ENCODE measurements at regions not wholly inside any gene's neighbourhood (a gene's known extent, or its start where the extent isn't known, plus 50 kb on each side); places are given as distances from the start of the nearest gene placed in this dataset.

DNA sequence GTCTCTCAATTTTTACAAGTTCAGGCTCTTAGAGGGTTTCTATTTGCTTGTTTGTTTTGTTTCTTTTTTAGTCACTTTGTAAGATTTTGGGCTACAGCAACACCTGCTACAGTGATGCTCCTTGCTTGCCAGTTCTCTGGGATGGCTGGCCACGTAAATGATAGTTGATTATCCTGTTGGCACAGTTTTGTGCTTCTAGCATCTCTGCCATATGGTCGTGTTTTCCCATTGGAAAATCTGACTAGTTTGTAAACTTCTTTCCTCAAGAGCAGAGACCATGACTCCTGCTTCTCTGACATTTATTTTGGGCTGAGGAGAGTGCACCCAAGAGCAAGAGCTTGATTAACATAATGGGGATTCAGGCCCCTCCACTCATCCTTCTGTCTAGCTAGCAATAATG, 1621.6 kb upstream of the RAG2 start:
- TF ChIP-seq SP1 (IDR thresholded peaks at IDR 0.05; ENCODE audit: low read depth) (no peak), JUND (IDR thresholded peaks at IDR 0.05) (no peak), POLR2AphosphoS5 (IDR thresholded peaks at IDR 0.05; ENCODE audit: low read depth, low read length) (no peak), ZFX (IDR thresholded peaks at IDR 0.05) (no peak), RAD21 (IDR thresholded peaks at IDR 0.05; ENCODE audit: low read depth) (no peak), ELF1 (IDR thresholded peaks at IDR 0.05; ENCODE audit: borderline replicate concordance, low read depth) (no peak), SIN3A (IDR thresholded peaks at IDR 0.05; ENCODE audit: low read depth) (no peak), FOSL1 (IDR thresholded peaks at IDR 0.05; ENCODE audit: low read depth) (no peak), POLR2A (IDR thresholded peaks at IDR 0.05; ENCODE audit: borderline replicate concordance, extremely low read depth, insufficient read depth, insufficient read length) (no peak), YY1 (IDR thresholded peaks at IDR 0.05; ENCODE audit: extremely low read depth, insufficient replicate concordance, low read depth, low read length) (no peak), CEBPB (IDR thresholded peaks at IDR 0.05; ENCODE audit: low read depth) (no peak), MAX (IDR thresholded peaks at IDR 0.05) (no peak), SRF (IDR thresholded peaks at IDR 0.05; ENCODE audit: low read depth) (no peak), ATF3 (IDR thresholded peaks at IDR 0.05) (no peak), EZH2phosphoT487 (IDR thresholded peaks at IDR 0.05; ENCODE audit: borderline replicate concordance) (no peak), ZNF274 (IDR thresholded peaks at IDR 0.05; ENCODE audit: low read depth, low read length) (no peak), EZH2 (IDR thresholded peaks at IDR 0.05) (no peak)
- TF ChIP-seq, protein P1, sequence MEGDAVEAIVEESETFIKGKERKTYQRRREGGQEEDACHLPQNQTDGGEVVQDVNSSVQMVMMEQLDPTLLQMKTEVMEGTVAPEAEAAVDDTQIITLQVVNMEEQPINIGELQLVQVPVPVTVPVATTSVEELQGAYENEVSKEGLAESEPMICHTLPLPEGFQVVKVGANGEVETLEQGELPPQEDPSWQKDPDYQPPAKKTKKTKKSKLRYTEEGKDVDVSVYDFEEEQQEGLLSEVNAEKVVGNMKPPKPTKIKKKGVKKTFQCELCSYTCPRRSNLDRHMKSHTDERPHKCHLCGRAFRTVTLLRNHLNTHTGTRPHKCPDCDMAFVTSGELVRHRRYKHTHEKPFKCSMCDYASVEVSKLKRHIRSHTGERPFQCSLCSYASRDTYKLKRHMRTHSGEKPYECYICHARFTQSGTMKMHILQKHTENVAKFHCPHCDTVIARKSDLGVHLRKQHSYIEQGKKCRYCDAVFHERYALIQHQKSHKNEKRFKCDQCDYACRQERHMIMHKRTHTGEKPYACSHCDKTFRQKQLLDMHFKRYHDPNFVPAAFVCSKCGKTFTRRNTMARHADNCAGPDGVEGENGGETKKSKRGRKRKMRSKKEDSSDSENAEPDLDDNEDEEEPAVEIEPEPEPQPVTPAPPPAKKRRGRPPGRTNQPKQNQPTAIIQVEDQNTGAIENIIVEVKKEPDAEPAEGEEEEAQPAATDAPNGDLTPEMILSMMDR (IDR thresholded peaks at IDR 0.05 in 2 of 3, conservative IDR thresholded peaks at IDR 0.05 in 1 of 3; ENCODE audit: borderline replicate concordance in 1 of 3, insufficient read depth in 1 of 3, low read depth in 2 of 3, low read length in 2 of 3): no peak
- TF ChIP-seq, protein P2, sequence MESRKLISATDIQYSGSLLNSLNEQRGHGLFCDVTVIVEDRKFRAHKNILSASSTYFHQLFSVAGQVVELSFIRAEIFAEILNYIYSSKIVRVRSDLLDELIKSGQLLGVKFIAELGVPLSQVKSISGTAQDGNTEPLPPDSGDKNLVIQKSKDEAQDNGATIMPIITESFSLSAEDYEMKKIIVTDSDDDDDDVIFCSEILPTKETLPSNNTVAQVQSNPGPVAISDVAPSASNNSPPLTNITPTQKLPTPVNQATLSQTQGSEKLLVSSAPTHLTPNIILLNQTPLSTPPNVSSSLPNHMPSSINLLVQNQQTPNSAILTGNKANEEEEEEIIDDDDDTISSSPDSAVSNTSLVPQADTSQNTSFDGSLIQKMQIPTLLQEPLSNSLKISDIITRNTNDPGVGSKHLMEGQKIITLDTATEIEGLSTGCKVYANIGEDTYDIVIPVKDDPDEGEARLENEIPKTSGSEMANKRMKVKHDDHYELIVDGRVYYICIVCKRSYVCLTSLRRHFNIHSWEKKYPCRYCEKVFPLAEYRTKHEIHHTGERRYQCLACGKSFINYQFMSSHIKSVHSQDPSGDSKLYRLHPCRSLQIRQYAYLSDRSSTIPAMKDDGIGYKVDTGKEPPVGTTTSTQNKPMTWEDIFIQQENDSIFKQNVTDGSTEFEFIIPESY (IDR thresholded peaks at IDR 0.05; ENCODE audit: extremely low read depth, insufficient replicate concordance, low read length): no peak
- TF ChIP-seq, protein P3, sequence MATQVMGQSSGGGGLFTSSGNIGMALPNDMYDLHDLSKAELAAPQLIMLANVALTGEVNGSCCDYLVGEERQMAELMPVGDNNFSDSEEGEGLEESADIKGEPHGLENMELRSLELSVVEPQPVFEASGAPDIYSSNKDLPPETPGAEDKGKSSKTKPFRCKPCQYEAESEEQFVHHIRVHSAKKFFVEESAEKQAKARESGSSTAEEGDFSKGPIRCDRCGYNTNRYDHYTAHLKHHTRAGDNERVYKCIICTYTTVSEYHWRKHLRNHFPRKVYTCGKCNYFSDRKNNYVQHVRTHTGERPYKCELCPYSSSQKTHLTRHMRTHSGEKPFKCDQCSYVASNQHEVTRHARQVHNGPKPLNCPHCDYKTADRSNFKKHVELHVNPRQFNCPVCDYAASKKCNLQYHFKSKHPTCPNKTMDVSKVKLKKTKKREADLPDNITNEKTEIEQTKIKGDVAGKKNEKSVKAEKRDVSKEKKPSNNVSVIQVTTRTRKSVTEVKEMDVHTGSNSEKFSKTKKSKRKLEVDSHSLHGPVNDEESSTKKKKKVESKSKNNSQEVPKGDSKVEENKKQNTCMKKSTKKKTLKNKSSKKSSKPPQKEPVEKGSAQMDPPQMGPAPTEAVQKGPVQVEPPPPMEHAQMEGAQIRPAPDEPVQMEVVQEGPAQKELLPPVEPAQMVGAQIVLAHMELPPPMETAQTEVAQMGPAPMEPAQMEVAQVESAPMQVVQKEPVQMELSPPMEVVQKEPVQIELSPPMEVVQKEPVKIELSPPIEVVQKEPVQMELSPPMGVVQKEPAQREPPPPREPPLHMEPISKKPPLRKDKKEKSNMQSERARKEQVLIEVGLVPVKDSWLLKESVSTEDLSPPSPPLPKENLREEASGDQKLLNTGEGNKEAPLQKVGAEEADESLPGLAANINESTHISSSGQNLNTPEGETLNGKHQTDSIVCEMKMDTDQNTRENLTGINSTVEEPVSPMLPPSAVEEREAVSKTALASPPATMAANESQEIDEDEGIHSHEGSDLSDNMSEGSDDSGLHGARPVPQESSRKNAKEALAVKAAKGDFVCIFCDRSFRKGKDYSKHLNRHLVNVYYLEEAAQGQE (IDR thresholded peaks at IDR 0.05; ENCODE audit: low read depth): no peak
- ATAC-seq (no peak), DNase-seq (ENCODE audit: low read depth, low spot score) (no peak)
- Histone ChIP-seq H3K27me3 (ENCODE audit: insufficient read depth, low read length) (no peaks in the 10 kb centered on the region), H2AFZ (ENCODE audit: low read depth, low read length, poor library complexity, severe bottlenecking) (no peak overlapping the region), H4K20me1 (ENCODE audit: insufficient read depth) (no peaks in the 10 kb centered on the region), H3K4me3 (replicated peaks in 1 of 2; ENCODE audit: low read depth in 1 of 2, low read length in 2 of 2) (no peak overlapping the region), H3K27ac (ENCODE audit: low read depth, low read length) (no peak overlapping the region), H3K79me2 (ENCODE audit: insufficient read depth, low read length) (no peaks in the 10 kb centered on the region), H3K4me2 (ENCODE audit: low read length) (no peak overlapping the region), H3K9ac (ENCODE audit: low read length) (no peak overlapping the region), H3K4me1 (ENCODE audit: control insufficient read depth in 1 of 2, insufficient read depth in 2 of 2, low read length in 2 of 2) (no peaks in the 10 kb centered on the region), H3K9me3 (ENCODE audit: control insufficient read depth in 1 of 2, insufficient read depth in 1 of 2, low read depth in 1 of 2, low read length in 2 of 2) (peaks cover 5 to 28% of the 10 kb centered on the region in 2 experiments; a peak in 2 of 4 replicates), H3K36me3 (ENCODE audit: control insufficient read depth in 1 of 2, insufficient read depth in 2 of 2, low read length in 2 of 2) (no peaks in the 10 kb centered on the region), H3K9me2 (ENCODE audit: insufficient read depth) (no peaks in the 10 kb centered on the region)
- RAD21 ChIA-PET (ENCODE audit: low non-redundant PET in 1 of 2, low total read pairs in 2 of 2, uncharacterized antibody in 2 of 2, unreplicated experiment in 2 of 2): no interaction called here
- CTCF ChIA-PET: no interaction called here
- BruUV-seq (replicated peaks): no TSS peak
- intact Hi-C loops (cut with micrococcal nuclease): no loop called here
- POLR2A ChIA-PET: no interaction called here
